Mammary epithelial cell (primary cell): ENCODE measurements at regions not wholly inside any gene's neighbourhood (a gene's known extent, or its start where the extent isn't known, plus 50 kb on each side); places are given as distances from the start of the nearest gene placed in this dataset.

Experiments used
- CTCF ChIP-seq, 2 donors: IDR thresholded peaks in 1 of 2; conservative IDR thresholded peaks in 1 of 2; 2 replicates each; pipeline ENCODE4 v1.5.1; 2011 to 2012; ENCODE audit warnings: inconsistent platforms in 2 of 2, low read length in 2 of 2, mild to moderate bottlenecking in 2 of 2, control low read depth in 1 of 2, low read depth in 1 of 2; ENCODE audit not compliant: insufficient read depth in 1 of 2; ENCODE audit errors: extremely low read depth in 1 of 2
- EZH2 ChIP-seq: IDR thresholded peaks from 2 replicates; pipeline ENCODE4 v1.6.1; 2012; ENCODE audit warnings: low read length, inconsistent platforms, borderline replicate concordance

GRCh38 chr14:43168371-43168925 lies 1338.6 kb downstream of the FSCB start:
- TF ChIP-seq CTCF (conservative IDR thresholded peaks at IDR 0.05 in 1 of 2, IDR thresholded peaks at IDR 0.05 in 1 of 2; ENCODE audit: extremely low read depth in 1 of 2, insufficient read depth in 1 of 2, low read depth in 1 of 2, low read length in 2 of 2) (no peak), EZH2 (no peak)
